ENCODE measurements at regions not wholly inside any gene's neighbourhood (a gene's known extent, or its start where the extent isn't known, plus 50 kb on each side); places are given as distances from the start of the nearest gene placed in this dataset.

- Histone ChIP-seq H2AFZ (replicated peaks) (no peak overlapping the region), H3K36me3 (no peaks in the 10 kb centered on the region), H3K4me3 (no peak overlapping the region), H3K9ac (no peak overlapping the region), H3K27me3 (no peaks in the 10 kb centered on the region), H3K4me1 (peaks cover 7% of the 10 kb centered on the region), H3K9me3 (ENCODE audit: low read depth) (no peaks in the 10 kb centered on the region), H4K20me1 (ENCODE audit: low read depth) (no peaks in the 10 kb centered on the region), H3K4me2 (no peak overlapping the region), H3K27ac (no peak overlapping the region), H3K79me2 (ENCODE audit: low read depth) (no peaks in the 10 kb centered on the region), H3F3A (ENCODE audit: low read depth) (no peaks in the 10 kb centered on the region)
- H3K4me1 Mint-ChIP-seq = peaks cover 7% of the 10 kb centered on the region
- no peak for DNase-seq (ENCODE audit: low spot score)
- H3K27ac Mint-ChIP-seq = no peak overlapping the region
- H3K9me3 Mint-ChIP-seq = no peaks in the 10 kb centered on the region
- no peaks in the 10 kb centered on the region for H3K36me3 Mint-ChIP-seq
- TF ChIP-seq CTCF (IDR thresholded peaks at IDR 0.05) (no peak), EZH2phosphoT487 (IDR thresholded peaks at IDR 0.05) (no peak), EZH2 (IDR thresholded peaks at IDR 0.05) (no peak)
- H3K27me3 Mint-ChIP-seq (ENCODE audit: insufficient read depth, low read depth) = peaks cover 2% of the 10 kb centered on the region
- no peak overlapping the region for H3K4me3 Mint-ChIP-seq
These were observed 146.1 kb upstream of the TMCO5A start for GRCh38 chr15:37788330-37788729.

- Histone ChIP-seq H3K27me3 (no peaks in the 10 kb centered on the region), H3F3A (ENCODE audit: low read depth) (no peaks in the 10 kb centered on the region), H3K9me3 (ENCODE audit: low read depth) (no peaks in the 10 kb centered on the region), H3K4me1 (peaks cover 1% of the 10 kb centered on the region), H3K36me3 (no peaks in the 10 kb centered on the region), H2AFZ (replicated peaks) (no peak overlapping the region), H3K9ac (no peak overlapping the region), H3K79me2 (ENCODE audit: low read depth) (no peaks in the 10 kb centered on the region), H3K27ac (no peak overlapping the region), H4K20me1 (ENCODE audit: low read depth) (no peaks in the 10 kb centered on the region), H3K4me3 (no peak overlapping the region), H3K4me2 (no peak overlapping the region)
- Mint-ChIP-seq H3K27me3 (ENCODE audit: insufficient read depth, low read depth) (peaks cover 2% of the 10 kb centered on the region), H3K27ac (no peak overlapping the region), H3K9me3 (no peaks in the 10 kb centered on the region), H3K36me3 (no peaks in the 10 kb centered on the region), H3K4me1 (peaks cover 2% of the 10 kb centered on the region), H3K4me3 (no peak overlapping the region)
- no peak for TF ChIP-seq EZH2phosphoT487 (IDR thresholded peaks at IDR 0.05)
- no peak for TF ChIP-seq CTCF (IDR thresholded peaks at IDR 0.05)
- no peak for TF ChIP-seq EZH2 (IDR thresholded peaks at IDR 0.05)
- DNase-seq (ENCODE audit: low spot score) = no peak
These were observed 145.6 kb upstream of the TMCO5A start for GRCh38 chr15:37788767-37789396.

- no peaks in the 10 kb centered on the region for H3K4me1 Mint-ChIP-seq
- no peaks in the 10 kb centered on the region for H3K27me3 ChIP-seq
- no peaks in the 10 kb centered on the region for H3K36me3 Mint-ChIP-seq
- no peak for DNase-seq (ENCODE audit: low spot score)
- H3K4me1 ChIP-seq = no peaks in the 10 kb centered on the region
- no peaks in the 10 kb centered on the region for H3K79me2 ChIP-seq (ENCODE audit: low read depth)
- no peaks in the 10 kb centered on the region for H3K36me3 ChIP-seq
- H3K9me3 Mint-ChIP-seq = no peaks in the 10 kb centered on the region
- H3K4me3 Mint-ChIP-seq = no peak overlapping the region
- H2AFZ ChIP-seq (replicated peaks) = no peak overlapping the region
- no peak overlapping the region for H3K9ac ChIP-seq
- H3F3A ChIP-seq (ENCODE audit: low read depth) = no peaks in the 10 kb centered on the region
- H3K9me3 ChIP-seq (ENCODE audit: low read depth) = no peaks in the 10 kb centered on the region
- no peak overlapping the region for H3K4me2 ChIP-seq
- H3K4me3 ChIP-seq = no peak overlapping the region
- no peaks in the 10 kb centered on the region for H4K20me1 ChIP-seq (ENCODE audit: low read depth)
- no peak for TF ChIP-seq CTCF (IDR thresholded peaks at IDR 0.05)
- TF ChIP-seq EZH2phosphoT487 (IDR thresholded peaks at IDR 0.05) = no peak
- TF ChIP-seq EZH2 (IDR thresholded peaks at IDR 0.05) = no peak
- H3K27ac ChIP-seq = no peak overlapping the region
- peaks cover 2% of the 10 kb centered on the region for H3K27me3 Mint-ChIP-seq (ENCODE audit: insufficient read depth, low read depth)
- no peak overlapping the region for H3K27ac Mint-ChIP-seq
These were observed 145.0 kb upstream of the TMCO5A start for GRCh38 chr15:37789397-37789786.

Data from neural progenitor cell (in vitro differentiated cells).